ENCODE measurements at regions not wholly inside any gene's neighbourhood (a gene's known extent, or its start where the extent isn't known, plus 50 kb on each side); places are given as distances from the start of the nearest gene placed in this dataset.

- TF ChIP-seq, protein P1, sequence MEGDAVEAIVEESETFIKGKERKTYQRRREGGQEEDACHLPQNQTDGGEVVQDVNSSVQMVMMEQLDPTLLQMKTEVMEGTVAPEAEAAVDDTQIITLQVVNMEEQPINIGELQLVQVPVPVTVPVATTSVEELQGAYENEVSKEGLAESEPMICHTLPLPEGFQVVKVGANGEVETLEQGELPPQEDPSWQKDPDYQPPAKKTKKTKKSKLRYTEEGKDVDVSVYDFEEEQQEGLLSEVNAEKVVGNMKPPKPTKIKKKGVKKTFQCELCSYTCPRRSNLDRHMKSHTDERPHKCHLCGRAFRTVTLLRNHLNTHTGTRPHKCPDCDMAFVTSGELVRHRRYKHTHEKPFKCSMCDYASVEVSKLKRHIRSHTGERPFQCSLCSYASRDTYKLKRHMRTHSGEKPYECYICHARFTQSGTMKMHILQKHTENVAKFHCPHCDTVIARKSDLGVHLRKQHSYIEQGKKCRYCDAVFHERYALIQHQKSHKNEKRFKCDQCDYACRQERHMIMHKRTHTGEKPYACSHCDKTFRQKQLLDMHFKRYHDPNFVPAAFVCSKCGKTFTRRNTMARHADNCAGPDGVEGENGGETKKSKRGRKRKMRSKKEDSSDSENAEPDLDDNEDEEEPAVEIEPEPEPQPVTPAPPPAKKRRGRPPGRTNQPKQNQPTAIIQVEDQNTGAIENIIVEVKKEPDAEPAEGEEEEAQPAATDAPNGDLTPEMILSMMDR (IDR thresholded peaks at IDR 0.05; ENCODE audit: low read depth, low read length), result no peak
- H3K36me3 ChIP-seq, result no peaks in the 10 kb centered on the region
- no peaks in the 10 kb centered on the region for H3K27me3 ChIP-seq
- no peak overlapping the region for H3K4me3 ChIP-seq (ENCODE audit: low read depth, low read length)
- no peaks in the 10 kb centered on the region for H3K9me3 ChIP-seq
- H3K4me1 ChIP-seq, result no peaks in the 10 kb centered on the region
- DNase-seq, result no peak
Measured at GRCh38 chrX:5730556-5730955, 498.1 kb downstream of the NLGN4X start.

DNA sequence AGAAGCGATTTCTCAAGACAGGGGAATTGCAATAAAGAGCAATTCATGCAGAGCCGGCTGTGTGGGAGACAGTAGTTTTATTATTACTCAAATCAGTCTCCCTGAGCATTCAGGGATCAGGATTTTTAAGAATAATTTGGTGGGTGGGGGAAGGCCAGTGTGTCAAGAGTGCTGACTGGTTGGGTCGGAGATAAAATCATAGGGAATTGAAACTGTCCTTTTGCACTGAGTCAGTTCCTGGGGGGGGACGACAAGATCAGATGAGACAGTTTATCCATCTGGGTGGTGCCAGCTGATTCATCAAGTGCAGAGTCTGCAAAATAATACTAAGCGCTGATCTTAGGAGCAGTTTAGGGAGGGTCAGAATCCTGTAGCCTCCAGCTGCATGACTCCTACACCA lies 502.4 kb downstream of the NLGN4X start:
- H3K9me3 ChIP-seq, result no peaks in the 10 kb centered on the region

DNA sequence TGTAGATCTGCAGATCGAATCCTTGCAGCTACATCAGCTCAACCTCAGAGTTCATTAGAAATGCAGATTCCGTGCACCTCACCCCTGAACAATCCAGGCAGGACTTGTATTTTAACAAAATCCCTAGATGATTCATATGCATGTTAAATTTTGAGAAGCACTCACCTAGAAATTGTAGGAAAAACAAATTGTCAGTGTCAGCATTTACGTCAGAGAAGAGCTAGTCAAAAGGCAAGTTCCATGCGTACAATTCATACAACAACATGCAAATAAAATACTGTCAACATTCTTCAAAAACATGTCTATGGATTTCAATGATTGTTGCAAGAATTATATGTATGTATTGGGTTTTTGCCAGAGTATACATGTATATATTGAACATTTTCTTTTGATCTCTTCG lies 504.5 kb downstream of the NLGN4X start:
- Histone ChIP-seq H3K36me3 (no peaks in the 10 kb centered on the region), H3K4me1 (no peaks in the 10 kb centered on the region), H3K27me3 (no peaks in the 10 kb centered on the region), H3K4me3 (ENCODE audit: low read depth, low read length) (no peak overlapping the region), H3K9me3 (no peaks in the 10 kb centered on the region)
- TF ChIP-seq, protein P1 (IDR thresholded peaks at IDR 0.05; ENCODE audit: low read depth, low read length), result no peak
- no peak for DNase-seq

More for the DNA sequence above, 502.4 kb downstream of the NLGN4X start:
- Histone ChIP-seq H3K4me3 (ENCODE audit: low read depth, low read length) (no peak overlapping the region), H3K4me1 (no peaks in the 10 kb centered on the region), H3K36me3 (no peaks in the 10 kb centered on the region), H3K27me3 (no peaks in the 10 kb centered on the region)
- TF ChIP-seq, protein P1 (IDR thresholded peaks at IDR 0.05; ENCODE audit: low read depth, low read length), result no peak
- DNase-seq, result no peak

DNA sequence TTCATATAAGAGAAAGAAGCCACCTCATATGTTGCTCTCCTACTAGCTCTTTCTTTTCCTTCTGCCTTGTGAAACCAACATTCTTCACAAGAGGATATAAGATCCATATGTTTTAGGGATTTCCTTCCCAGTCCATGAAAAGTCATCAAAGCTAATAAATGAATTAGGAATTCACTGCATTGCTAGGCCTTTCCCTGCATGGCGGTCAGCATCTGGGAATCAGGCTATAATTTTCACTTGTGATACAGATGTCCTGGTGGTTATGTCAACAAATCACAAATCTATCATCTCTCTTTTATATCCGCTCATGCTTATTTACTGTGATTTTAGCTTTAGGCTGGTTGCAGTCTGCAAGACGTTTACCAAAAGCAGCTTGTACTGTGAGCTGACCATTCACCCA lies 510.0 kb downstream of the NLGN4X start:
- TF ChIP-seq, protein P1 (IDR thresholded peaks at IDR 0.05; ENCODE audit: low read depth, low read length), result no peak
- no peaks in the 10 kb centered on the region for H3K36me3 ChIP-seq
- DNase-seq, result no peak
- no peak overlapping the region for H3K4me3 ChIP-seq (ENCODE audit: low read depth, low read length)
- H3K9me3 ChIP-seq, result no peaks in the 10 kb centered on the region
- no peaks in the 10 kb centered on the region for H3K4me1 ChIP-seq
- no peaks in the 10 kb centered on the region for H3K27me3 ChIP-seq

DNA sequence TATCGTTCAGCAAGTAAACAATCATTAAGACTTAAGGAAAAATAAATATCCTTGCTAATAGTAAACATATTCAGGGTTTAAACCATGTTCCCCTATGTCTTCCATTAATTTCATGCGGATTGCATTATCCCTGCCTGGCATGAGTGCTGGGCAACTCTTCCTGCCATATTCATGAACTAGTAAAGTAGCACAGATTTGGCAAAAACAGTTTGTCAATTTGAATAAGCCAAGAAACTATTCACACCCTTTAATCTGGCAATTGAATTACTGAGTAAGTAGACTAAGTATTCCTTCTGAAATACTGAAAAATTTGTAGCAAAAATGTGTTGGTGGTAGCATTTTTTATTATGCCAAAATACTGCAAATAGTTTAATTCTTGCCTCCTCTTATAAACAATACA lies 512.0 kb downstream of the NLGN4X start:
- TF ChIP-seq, protein P1 (IDR thresholded peaks at IDR 0.05; ENCODE audit: low read depth, low read length), result no peak
- Histone ChIP-seq H3K4me1 (no peaks in the 10 kb centered on the region), H3K36me3 (no peaks in the 10 kb centered on the region), H3K9me3 (no peaks in the 10 kb centered on the region), H3K4me3 (ENCODE audit: low read depth, low read length) (no peak overlapping the region), H3K27me3 (no peaks in the 10 kb centered on the region)
- DNase-seq, result no peak

- Histone ChIP-seq H3K27me3 (no peaks in the 10 kb centered on the region), H3K9me3 (no peaks in the 10 kb centered on the region), H3K4me1 (no peaks in the 10 kb centered on the region), H3K36me3 (no peaks in the 10 kb centered on the region), H3K4me3 (ENCODE audit: low read depth, low read length) (no peak overlapping the region)
- TF ChIP-seq, protein P1 (IDR thresholded peaks at IDR 0.05; ENCODE audit: low read depth, low read length), result no peak
- DNase-seq, result no peak
Measured at GRCh38 chrX:5708251-5708650, 520.4 kb downstream of the NLGN4X start.

Measured in BE2C (cell line).